SH-SY5Y (cell line): ENCODE measurements at regions not wholly inside any gene's neighbourhood (a gene's known extent, or its start where the extent isn't known, plus 50 kb on each side); places are given as distances from the start of the nearest gene placed in this dataset.

Experiments used
- GATA2 ChIP-seq: IDR thresholded peaks from 2 replicates; pipeline ENCODE4 v1.6.1; 2011; ENCODE audit warnings: mild to moderate bottlenecking, low read depth, low read length
- GATA3 ChIP-seq: IDR thresholded peaks from 2 replicates; pipeline ENCODE4 v1.6.1; 2011; ENCODE audit warnings: low read depth, mild to moderate bottlenecking, low read length, moderate library complexity

GRCh38 chr10:65858841-65859240 is 1067.0 kb upstream of the LRRTM3 start:
- TF ChIP-seq GATA2 (no peak), GATA3 (no peak)
